ENCODE measurements at regions not wholly inside any gene's neighbourhood (a gene's known extent, or its start where the extent isn't known, plus 50 kb on each side); places are given as distances from the start of the nearest gene placed in this dataset.

GRCh38 chr4:77336411-77337142, 179.6 kb downstream of the CCNG2 start (continued):
- TF ChIP-seq PBX3 (IDR thresholded peaks at IDR 0.05), result no peak
- TF ChIP-seq CEBPB (IDR thresholded peaks at IDR 0.05), result no peak

DNA sequence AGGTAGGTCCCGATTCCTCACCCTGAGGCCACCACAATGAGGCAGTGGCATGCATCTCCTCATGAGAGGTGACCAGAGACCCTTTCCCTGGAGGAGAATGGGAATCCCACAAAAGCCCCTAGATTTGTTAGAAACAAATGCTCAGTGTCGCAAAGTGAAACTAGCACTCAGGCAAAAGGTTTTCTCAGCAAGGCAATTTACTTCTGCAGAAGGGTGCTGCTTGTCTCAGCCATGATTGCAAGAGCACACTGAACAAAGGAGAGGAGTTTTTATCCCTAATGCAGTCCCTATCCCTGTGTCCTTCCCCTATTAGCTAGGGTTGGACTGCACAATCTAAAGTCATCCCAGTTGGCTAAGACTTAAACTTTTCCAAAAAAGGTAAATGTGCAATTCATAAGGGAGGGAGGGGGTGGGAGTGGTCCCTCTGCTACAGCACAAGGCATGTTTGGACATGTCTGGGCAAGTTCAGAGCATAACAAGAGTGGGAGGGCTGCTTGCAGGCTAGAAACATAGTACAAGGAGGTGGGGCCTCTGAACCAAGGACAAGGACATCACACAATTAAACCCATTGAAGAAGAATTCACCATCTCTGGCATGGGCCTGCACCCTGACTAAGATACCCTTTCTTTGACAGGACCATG, 185.3 kb downstream of the CCNG2 start:
- no peak for ATAC-seq
- peaks cover 3% of the 10 kb centered on the region; the same call in 1 of the 3 replicates for H3K9me3 ChIP-seq
- H3K27ac ChIP-seq, result no peak overlapping the region
- H3K4me1 ChIP-seq, result peaks cover 2% of the 10 kb centered on the region; the same call in 1 of the 3 replicates
- H3K4me3 ChIP-seq, result no peak overlapping the region
- TF ChIP-seq, protein P1, sequence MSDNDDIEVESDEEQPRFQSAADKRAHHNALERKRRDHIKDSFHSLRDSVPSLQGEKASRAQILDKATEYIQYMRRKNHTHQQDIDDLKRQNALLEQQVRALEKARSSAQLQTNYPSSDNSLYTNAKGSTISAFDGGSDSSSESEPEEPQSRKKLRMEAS (IDR thresholded peaks at IDR 0.05), result no peak
- TF ChIP-seq CTCF (IDR thresholded peaks at IDR 0.05) (no peak), ZSCAN20 (CRISPR knock-in tag; IDR thresholded peaks at IDR 0.05) (no peak), TP53 (CRISPR knock-in tag; IDR thresholded peaks at IDR 0.05) (no peak), E2F6 (IDR thresholded peaks at IDR 0.05; ENCODE audit: borderline replicate concordance, low read depth) (no peak), ZNF302 (CRISPR knock-in tag; IDR thresholded peaks at IDR 0.05) (no peak), FOSB (CRISPR knock-in tag; IDR thresholded peaks at IDR 0.05) (no peak), HOXB13 (CRISPR knock-in tag; IDR thresholded peaks at IDR 0.05; ENCODE audit: low read depth) (no peak), EHF (CRISPR knock-in tag; IDR thresholded peaks at IDR 0.05) (no peak), RFX5 (IDR thresholded peaks at IDR 0.05) (no peak), PHF8 (IDR thresholded peaks at IDR 0.05; ENCODE audit: borderline replicate concordance, low read depth) (no peak), RARB (CRISPR knock-in tag; IDR thresholded peaks at IDR 0.05) (no peak), JUNB (IDR thresholded peaks at IDR 0.05) (no peak), MAFK (IDR thresholded peaks at IDR 0.05; ENCODE audit: partially characterized antibody) (no peak), BHLHE40 (IDR thresholded peaks at IDR 0.05; ENCODE audit: low read depth, low read length) (no peak), KDM5A (IDR thresholded peaks at IDR 0.05) (no peak)
- TF ChIP-seq, protein P2, sequence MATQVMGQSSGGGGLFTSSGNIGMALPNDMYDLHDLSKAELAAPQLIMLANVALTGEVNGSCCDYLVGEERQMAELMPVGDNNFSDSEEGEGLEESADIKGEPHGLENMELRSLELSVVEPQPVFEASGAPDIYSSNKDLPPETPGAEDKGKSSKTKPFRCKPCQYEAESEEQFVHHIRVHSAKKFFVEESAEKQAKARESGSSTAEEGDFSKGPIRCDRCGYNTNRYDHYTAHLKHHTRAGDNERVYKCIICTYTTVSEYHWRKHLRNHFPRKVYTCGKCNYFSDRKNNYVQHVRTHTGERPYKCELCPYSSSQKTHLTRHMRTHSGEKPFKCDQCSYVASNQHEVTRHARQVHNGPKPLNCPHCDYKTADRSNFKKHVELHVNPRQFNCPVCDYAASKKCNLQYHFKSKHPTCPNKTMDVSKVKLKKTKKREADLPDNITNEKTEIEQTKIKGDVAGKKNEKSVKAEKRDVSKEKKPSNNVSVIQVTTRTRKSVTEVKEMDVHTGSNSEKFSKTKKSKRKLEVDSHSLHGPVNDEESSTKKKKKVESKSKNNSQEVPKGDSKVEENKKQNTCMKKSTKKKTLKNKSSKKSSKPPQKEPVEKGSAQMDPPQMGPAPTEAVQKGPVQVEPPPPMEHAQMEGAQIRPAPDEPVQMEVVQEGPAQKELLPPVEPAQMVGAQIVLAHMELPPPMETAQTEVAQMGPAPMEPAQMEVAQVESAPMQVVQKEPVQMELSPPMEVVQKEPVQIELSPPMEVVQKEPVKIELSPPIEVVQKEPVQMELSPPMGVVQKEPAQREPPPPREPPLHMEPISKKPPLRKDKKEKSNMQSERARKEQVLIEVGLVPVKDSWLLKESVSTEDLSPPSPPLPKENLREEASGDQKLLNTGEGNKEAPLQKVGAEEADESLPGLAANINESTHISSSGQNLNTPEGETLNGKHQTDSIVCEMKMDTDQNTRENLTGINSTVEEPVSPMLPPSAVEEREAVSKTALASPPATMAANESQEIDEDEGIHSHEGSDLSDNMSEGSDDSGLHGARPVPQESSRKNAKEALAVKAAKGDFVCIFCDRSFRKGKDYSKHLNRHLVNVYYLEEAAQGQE (IDR thresholded peaks at IDR 0.05), result no peak
- TF ChIP-seq, protein P3, sequence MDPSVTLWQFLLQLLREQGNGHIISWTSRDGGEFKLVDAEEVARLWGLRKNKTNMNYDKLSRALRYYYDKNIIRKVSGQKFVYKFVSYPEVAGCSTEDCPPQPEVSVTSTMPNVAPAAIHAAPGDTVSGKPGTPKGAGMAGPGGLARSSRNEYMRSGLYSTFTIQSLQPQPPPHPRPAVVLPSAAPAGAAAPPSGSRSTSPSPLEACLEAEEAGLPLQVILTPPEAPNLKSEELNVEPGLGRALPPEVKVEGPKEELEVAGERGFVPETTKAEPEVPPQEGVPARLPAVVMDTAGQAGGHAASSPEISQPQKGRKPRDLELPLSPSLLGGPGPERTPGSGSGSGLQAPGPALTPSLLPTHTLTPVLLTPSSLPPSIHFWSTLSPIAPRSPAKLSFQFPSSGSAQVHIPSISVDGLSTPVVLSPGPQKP (IDR thresholded peaks at IDR 0.05; ENCODE audit: low read depth, low read length), result no peak
- FAIRE-seq, result no peak
- ChIA-PET POLR2A (no interaction called here), CTCF (interaction anchor here (0.8 kb wide), 1 partner anchor 15 kb away, joined by 4 read pairs; no protein-coding TSS in a partner anchor)
- DNase-seq (ENCODE audit: low read depth in 1 of 2, low spot score in 1 of 2), result no peak
- 46% methylated on average over 2 of the region's 2 CpGs for WGBS (ENCODE audit: missing lambda C conversion rate)
- no peak overlapping the region for H3K4me2 ChIP-seq
